SHP77 (cell line): ENCODE measurements at regions not wholly inside any gene's neighbourhood (a gene's known extent, or its start where the extent isn't known, plus 50 kb on each side); places are given as distances from the start of the nearest gene placed in this dataset.
A peak's percentile ranks its signal among the peaks of the same experiment; 100 is the strongest.
"Not testable (repeated sequence)": the region's sequence is repeated elsewhere in the genome, so short reads cannot be mapped to it uniquely, and the experiment has no call there.

Source experiments
- DNase-seq, 2 experiments: peaks; one replicate each; lab custom pipeline; 2025; lab: John Stamatoyannopoulos, UW

DNA sequence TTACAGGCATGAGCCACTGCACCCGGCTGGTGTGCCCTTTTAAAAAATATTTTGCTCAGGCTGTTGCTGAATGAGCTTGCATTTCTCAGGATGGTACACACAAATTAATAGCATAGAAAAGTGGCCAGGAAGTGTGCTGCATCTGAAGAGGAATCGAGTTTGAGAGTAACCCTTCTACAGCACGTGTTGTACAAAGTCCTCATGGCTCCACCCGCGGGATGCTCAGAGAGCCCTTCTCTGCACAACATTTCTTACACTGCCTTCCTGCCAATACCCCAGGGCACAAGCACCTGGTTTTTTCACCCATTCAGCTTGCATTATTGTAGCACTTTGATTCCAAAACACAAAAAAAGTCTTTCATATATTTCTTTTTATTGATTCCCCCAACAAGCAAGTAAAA lies 90.1 kb upstream of the NEDD4L start:
- no peak for DNase-seq

DNA sequence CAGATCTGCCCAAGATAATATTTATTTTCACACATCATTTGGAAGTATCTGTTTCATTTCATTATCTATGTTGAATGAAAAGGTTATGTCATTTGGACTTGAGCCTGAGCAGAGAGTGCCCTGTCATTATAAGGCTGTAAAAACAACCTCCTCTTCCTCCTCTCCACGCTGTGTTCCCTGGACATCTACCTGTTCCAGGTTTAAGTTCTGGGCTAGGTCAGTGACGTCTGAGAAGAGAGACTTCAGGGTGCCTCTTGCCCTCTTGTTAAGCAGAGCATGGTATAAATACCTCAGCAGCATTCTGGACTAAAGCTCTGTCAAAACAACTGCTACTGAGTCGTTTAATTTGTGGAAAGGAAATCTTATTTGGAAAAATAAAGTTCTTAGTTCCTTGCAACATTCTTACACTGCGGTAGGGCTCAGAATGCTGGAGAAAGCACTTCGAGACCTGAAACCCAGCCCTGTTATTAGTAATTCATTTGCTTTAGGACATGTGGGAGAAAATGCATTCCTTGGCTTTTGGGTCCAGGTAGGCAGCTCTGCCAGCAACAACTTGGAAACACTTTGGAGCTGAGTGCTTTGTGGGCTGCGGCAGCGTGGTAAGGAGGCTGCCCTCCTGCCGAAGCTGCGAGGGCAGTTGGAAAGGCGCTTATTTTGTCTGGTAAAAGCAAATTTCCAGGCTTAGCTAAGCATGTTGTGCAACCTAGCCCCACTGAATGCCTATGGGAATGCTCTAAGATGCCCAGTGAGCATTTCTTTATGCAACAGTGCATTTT lies 91.8 kb upstream of the NEDD4L start:
- DNase-seq, result no peak

DNA sequence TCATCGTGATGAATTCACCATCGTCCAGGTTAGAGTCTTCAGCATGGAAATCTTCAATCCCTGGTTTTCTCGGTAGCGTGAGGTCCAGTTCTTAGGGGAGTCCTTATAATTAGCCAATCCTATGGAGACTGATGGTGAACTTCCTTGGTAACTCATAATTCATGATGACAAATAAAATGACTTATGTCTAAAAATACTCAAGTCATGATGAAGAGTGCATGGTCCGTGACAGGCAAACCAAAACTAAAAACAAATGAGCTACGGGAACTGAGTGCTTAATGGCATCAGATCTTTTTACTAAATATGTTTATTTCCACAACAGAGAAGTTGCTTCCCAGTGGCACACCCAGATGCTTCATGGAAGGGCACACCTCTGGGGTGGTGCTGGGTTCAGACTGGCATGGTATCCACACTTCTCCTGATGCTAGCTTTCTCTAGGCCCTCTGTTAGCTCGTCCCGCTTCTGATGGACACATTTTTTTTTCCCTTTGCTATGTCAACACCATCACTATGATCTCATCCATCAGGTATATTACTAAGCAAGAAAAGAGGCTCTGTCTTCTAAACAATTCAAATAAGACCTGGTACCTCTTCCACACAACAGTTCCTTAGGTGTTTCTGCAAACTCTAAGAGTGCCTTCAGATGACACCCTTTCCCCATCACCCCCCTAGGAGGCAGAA lies 92.8 kb upstream of the NEDD4L start:
- no peak for DNase-seq

DNA sequence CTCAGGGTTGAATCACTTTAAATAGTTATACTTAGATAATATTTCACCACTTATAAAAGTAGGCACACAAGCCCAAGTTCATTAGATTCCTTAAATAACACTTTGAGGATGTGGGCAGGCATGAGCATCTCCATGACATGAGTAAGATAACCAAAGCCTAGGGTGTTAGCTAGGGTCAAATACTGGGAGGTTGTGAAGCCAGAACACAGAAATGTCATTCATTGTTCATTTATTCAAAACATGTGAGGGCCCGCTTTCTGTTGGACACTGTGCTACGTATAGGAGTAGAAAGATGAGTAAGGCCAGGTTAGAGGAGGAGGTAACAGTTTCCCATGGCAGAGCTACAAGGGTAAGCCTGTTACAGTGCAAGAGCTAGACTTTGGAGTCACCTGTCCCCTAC lies 93.5 kb upstream of the NEDD4L start:
- DNase-seq, result no peak

DNA sequence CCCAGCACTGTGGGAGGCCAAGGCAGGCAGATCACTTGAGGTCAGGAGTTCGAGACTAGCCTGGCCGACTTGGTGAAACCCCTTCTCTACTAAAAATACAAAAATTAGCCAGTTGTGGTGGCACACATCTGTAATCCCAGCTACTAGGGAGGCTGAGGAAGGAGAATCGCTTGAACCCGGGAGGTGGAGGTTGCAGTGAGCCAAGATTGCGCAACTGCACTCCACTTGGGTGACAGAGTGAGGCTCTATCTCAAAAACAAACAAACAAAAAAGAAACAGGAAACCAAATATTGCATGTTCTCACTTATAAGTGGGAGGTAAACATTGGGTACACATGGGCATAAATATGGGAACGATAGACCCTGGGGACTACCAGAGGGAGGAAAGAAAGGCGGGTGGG lies 94.7 kb upstream of the NEDD4L start:
- DNase-seq, result not testable (repeated sequence)

DNA sequence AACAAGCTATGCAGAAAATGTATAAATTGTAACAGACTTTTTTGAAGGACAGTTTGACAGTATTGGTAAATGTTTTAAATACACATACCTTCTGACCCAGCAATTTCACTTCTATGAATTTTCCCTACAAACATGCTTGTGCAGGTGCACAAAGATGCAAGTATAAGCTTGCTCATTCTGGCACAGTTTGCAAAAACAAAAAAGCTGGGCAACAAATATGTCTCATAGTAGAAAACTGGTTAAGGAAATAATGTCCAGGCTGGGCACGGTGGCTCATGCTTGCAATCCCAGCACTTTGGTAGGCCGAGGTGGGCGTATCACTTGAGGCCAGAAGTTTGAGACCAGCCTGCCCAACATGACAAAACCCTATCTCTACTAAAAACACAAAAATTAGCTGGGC lies 96.9 kb upstream of the NEDD4L start:
- no peak for DNase-seq

DNA sequence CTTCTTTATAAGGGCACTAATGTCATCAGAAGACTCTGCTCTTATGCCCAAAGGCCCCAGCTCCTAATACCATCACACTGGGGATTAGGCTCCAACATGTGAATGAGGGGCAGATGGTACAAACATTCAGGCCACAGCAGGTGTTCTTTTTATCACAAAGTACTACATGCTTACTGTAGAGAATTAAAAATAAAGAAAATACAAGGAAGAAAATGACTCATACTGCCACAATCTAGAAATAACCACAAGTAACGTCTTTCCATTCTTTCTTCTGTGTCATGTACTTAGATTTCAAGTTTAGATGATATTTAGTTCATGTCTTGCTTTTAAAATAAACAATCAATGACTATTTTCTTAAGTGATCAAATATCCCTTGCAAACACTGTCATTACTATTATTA lies 100.3 kb upstream of the NEDD4L start:
- no peak for DNase-seq

DNA sequence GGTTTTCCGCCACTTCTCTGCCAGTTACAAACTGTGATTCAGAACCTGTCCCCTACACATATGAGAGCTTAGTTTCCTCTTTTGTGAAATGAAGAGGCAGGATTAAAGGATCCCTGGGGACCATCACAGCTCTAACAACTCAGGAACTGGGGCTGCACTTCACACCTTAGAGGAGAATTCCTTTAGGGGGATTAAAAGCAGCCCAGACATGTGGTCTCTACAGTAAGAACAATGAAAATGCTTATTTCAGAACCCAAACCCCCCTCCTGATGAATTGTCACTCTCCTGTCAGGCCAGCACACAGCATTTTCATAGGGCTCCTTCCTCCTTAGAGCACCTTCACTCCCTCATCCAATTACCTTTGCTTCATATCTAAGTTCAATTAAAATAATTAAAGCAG lies 101.5 kb upstream of the NEDD4L start:
- DNase-seq, result no peak

DNA sequence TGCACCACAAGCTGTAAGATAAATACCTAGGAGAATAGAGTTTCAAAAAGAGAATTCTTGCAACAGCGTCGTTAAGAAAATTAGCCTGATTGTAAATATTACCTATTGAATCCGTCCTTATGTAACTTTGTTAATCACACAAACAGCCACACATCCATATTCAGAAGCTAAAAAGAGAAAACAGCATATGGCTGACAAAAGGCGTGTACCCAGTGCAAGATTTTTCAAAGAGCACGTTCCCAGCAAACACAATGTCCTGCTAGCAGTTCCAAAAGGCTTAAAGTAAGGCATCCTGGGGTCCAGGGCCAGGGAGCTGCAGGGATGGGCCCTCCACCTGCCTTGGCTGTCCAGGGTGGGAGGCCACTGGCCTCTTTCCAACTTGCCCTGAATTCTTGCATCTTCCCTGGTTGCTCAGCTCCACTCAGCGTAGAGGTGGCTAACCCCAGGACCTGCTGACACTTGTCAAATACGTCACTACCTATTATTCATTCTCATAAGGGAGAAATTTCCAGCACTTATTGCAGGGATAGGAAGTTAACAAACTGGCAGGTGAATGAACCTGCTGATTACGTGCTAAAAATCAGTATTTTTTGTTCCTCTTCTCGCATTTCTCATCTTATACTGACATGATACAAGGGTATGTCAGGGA lies 102.1 kb upstream of the NEDD4L start:
- DNase-seq, result no peak

DNA sequence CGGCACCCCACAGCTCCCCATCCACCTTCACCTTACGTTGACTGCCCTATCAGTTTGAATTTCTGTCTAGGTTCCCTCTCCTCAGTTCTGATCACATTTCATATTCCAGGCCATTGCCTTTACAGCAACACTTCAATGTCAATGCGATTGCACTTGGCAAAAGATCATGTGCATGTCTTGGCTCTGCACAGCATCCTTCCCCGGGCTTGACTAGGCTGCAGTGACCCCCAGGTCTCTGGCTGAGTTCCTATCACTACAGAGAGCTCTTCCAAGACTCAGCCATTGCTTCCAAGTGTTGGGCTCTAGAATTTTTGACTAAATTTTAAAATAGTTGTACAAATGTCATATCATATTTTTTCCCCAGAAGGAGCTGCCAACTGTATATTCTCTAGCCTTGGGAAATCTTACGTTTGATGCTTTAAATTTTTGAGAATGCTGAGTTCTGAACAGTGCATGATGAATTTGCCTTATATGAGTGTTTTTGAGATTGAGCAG lies 103.8 kb upstream of the NEDD4L start:
- no peak for DNase-seq

DNA sequence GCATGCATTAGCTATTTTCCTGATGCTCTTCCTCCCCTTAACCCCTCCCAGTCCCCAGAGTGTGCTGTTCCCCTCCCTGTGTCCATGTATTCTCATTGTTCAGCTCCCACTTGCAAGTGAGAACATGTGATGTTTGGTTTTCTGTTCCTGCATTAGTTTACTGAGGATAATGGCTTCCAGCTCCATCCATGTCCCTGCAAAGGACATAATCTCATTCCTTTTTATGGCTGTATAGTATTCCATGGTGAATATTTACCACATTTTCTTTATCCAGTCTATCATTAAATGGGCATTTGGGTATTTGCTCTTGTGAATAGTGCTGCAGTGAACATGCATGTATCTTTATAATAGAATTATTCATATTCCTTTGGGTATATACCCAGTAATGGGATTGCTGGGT lies 109.7 kb upstream of the NEDD4L start:
- DNase-seq, result not testable (repeated sequence)

DNA sequence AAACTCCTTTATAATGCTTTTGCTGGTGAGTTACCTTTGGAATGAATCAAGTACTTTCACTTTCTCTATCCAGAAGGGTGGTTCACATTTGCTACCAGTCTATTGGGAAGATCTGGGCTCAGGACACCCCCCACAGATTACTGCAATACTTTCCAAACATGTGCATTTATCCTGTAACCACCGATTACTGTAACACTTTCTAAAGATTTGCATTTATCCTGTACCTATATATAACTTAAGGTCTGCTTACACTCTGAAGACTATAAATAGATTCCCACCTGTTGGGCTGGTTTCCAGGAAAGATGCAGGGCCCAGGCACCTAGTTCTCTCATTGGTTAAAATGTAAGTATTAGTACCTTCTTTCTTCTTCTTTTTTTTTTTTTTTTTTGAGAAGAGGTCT lies 113.0 kb upstream of the NEDD4L start:
- no peak for DNase-seq

DNA sequence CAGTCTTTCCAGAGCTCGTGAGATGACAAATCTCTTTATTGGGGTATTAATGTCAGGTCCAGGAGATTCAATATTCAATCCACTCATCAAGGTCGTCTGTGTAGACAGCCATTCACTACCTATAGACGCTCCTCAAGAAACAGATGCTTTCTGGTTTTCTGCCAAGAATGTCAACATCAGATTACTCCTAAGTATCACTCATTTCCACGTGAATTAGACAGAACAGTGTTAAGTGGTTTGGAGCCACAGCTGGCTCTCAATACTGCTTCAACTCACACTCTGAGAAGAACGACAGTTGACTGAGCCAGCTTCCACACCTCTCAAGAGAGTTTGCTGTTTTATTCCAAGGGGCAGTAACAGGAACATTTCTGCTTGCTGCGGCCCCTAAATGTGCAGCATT lies 113.5 kb upstream of the NEDD4L start:
- peak; percentile 30 to 56 for DNase-seq

DNA sequence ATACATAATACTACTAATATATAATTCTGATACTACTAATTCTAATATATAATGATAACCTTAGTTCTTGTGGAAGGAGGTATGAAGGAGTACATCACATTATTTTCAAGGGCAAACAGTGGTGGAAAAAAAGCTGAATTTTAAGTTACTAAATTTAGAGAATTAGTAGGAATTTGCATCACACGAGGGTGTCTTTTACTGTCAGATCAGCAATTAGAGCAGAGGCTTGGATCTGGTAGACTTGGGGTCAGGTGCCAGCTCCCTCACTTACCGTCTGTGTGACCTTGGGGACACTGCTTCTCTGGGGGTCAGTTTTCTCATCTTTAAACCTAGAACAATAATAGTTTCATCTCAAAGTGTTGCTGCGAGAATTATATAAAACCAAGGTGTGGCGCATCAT lies 114.1 kb upstream of the NEDD4L start:
- no peak for DNase-seq

DNA sequence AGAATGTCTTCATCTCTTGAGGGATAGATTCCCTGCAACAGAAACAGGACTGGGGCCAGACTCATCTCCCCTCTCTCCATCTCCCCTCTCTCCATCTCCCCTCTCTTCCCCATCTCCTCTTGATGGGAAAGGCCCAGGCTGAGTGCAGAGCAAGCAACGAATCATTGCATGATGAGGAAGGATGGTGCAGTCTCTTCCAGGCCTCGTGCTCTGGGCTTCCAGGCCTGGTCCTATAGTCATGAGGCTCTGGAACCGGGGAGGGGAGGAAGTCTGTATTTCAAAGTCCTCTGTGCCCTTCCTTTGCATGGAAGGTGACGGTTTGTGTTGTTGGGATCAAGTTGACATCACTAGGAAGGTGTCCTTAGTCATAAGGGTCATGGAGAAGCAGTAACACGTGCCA lies 115.6 kb upstream of the NEDD4L start:
- DNase-seq, result no peak

DNA sequence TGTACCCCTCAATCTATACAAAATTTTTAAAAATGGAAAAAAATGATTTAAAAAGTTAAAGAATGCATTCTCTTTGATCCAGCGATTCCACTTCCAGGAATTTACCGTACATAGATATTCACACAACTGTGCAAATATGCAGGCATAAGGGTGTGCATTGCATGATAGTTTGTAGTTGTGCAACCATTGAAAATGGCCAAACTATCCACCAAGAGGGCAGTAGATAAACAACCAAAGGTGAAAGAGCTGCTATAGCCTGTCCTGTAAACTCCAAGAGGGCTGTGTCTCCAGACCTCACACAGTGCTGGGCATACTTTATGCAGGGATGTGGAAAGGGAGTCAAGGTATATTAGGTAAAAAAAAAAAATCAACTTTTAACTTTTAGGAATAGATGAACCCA lies 116.5 kb upstream of the NEDD4L start:
- DNase-seq, result no peak

DNA sequence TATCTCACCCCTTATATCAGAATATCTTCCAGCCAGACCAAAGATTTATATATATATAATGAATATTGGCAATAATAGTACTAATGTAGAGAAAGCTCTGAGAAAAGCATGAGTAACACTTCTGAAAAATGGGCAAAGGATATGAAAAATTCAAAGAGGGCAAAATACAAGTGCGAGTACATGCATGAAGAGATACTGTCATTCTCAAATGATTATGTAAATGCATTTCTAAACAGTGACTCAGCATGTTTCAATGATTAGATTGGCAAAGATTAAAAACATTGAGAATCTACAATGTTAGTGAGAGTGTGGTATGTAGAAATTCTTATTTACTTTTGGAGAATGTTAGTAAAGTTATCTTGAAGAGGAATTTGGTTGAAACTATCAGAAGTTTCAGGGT lies 118.3 kb upstream of the NEDD4L start:
- DNase-seq, result no peak

DNA sequence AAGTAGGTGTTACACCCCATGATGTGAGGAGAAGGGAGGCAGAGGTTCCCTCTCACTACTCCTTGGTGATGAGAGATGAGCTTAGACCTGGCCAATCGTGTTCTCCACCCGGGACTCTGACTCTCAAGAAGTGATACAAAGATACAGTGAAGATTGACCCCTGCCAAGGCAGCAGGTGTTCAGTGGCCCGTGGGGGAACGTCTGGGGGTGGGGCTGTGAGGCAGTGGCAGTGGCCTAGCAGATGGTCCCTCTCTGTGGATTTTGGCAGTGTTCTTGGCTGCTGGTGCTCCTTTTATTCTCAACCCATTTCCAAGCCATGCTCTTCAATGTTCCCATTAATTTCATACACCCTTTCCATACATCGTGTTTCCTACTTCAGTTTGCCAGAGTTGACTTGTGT lies 120.4 kb upstream of the NEDD4L start:
- no peak for DNase-seq

DNA sequence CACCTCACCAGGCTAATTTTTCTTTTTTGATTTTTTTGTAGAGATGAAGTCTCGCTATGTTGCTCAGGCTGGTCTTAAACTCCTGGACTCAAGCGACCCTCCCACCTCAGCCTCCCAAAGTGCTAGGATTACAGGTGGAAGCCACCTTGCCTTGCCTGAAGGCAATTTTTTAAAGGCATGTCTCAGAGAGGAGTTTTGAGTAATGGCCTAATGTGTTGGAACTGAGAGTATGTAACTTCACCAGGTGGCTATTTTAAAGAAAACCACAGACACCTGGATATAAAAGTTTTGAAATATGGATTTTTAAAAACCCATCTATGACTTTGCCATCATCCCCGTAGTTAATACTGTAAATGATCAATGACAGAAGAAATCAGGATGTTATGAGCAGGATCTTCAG lies 119.8 kb upstream of the ATP8B1 start:
- no peak for DNase-seq

DNA sequence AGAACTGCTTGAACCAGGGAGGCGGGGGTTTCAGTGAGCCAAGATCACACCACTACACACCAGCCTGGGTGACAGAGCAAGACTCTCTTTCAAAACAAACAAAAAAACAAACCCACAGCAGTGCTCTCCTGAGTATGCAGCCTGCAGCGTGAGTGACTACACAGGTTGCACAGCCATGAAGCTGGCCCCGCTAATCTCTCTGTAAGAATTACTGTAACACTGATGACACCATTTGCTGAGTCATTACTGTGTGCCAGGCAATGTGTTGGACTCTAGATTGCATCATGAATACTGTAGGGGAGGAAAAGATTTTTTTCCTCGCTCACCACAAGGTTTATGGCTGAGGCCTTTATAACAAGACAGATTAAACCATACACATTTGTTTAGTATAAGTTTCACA lies 118.6 kb upstream of the ATP8B1 start:
- DNase-seq, result no peak

DNA sequence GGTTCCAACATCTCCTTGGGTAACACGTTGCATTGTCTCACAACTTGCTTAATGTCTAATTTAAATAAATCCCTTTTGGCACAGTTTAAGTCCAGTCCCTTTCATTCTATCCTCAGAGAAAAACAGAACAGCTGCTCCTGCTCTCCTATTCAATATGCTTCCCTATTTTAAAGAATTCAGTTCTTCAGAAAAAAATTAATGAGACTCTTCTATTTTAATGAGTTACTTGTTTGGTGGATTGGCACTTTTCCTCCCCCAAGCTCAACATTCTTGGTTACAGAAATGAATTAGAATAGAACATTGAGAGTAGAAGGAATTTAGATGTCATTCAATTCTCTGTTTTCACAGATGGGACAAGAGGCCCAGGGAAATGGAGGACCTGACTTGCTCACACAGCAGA lies 116.9 kb upstream of the ATP8B1 start:
- DNase-seq, result no peak

DNA sequence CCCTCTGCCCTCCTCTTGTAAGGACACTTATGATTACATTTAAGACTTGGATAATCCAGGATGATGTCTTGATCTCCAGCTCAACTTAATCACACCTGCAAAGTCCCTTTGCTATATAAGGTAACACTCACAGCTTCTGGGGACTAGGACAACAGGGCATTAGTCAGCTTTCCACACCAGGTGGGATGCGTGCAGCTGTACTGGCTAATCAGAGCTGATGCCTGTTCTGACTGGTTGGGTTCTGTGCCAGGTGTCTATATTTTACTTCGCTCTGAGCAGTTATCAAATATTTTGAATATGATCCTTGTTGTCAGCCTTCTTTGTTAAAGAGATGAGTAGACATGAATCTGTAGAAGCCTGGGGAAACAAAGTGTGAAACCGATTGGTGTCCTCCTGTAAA lies 115.5 kb upstream of the ATP8B1 start:
- peak; percentile 42 to 65 for DNase-seq

DNA sequence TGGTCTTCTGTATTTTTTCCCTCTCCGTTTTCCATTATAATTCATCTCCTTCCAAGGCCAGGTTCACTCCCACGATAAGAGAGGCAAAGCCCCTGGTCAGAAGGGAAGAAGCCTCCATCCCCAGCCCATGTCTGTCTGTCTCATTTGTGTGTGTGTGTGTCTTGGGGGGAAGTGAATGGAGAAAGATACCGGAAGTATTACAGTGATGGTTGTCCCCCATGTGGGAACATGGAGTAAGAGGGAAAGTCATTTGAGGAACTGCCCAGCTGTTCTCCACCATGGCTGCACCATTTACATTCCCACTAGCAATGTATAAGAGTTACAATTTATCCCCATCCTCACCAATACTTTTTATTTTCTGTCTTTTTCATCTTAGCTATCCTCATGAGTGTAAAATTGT lies 113.6 kb upstream of the ATP8B1 start:
- no peak for DNase-seq
